Activated CD8-positive, alpha-beta T cell treated with anti-CD3 and anti-CD28 coated beads for 36 hours (primary cell): ENCODE measurements at regions not wholly inside any gene's neighbourhood (a gene's known extent, or its start where the extent isn't known, plus 50 kb on each side); places are given as distances from the start of the nearest gene placed in this dataset.

Experiments used
- ATAC-seq: fragments of 200-7000 bp; cut with Tn5 transposase; one replicate; pipeline ENCODE4 v1.10.0; 2021; ENCODE audit warnings: mild to moderate bottlenecking, moderate library complexity
- CTCF ChIA-PET: fragments of 350-600 bp; sonication (Branson Sonifier 250); formaldehyde crosslinking; loops from one replicate; lab custom pipeline; 2021; ENCODE audit warnings: antibody characterized with exemption; lab: Charles Lee
- POLR2A ChIA-PET: fragments of 350-600 bp; sonication (Branson Sonifier 250); formaldehyde crosslinking; loops from one replicate; lab custom pipeline; 2021; ENCODE audit warnings: antibody characterized with exemption; lab: Charles Lee
- DNase-seq: peaks from one replicate; pipeline ENCODE4 v3.0.0-alpha.2; 2020
- H3K27ac Mint-ChIP-seq: one replicate; pipeline ENCODE4 v1.8.0; 2021; ENCODE audit warnings: mild to moderate bottlenecking, mixed read lengths
- H3K27me3 Mint-ChIP-seq: one replicate; pipeline ENCODE4 v1.8.0; 2021; ENCODE audit warnings: mixed read lengths
- H3K36me3 Mint-ChIP-seq: one replicate; pipeline ENCODE4 v1.8.0; 2021; ENCODE audit warnings: low read depth, mixed read lengths
- H3K4me1 Mint-ChIP-seq: one replicate; pipeline ENCODE4 v1.8.0; 2021; ENCODE audit warnings: low read depth, mixed read lengths
- H3K4me3 Mint-ChIP-seq: one replicate; pipeline ENCODE4 v1.8.0; 2021; ENCODE audit warnings: mild to moderate bottlenecking, moderate library complexity, mixed read lengths
- H3K9me3 Mint-ChIP-seq: one replicate; pipeline ENCODE4 v1.8.0; 2021; ENCODE audit warnings: mixed read lengths
- intact Hi-C: fragments of 100-400 bp; cut with micrococcal nuclease; formaldehyde crosslinking; loops from one replicate; pipeline ENCODE4 v1.10.0; 2022
- TF ChIP-seq, protein P1 (sequence below): fragments of 200-600 bp; IDR thresholded peaks from one replicate; pipeline ENCODE4 v1.8.0; 2022; ENCODE audit warnings: antibody characterized with exemption, mild to moderate bottlenecking

GRCh38 chr7:41504214-41504980 lies 198.5 kb downstream of the INHBA start:
- CTCF ChIA-PET = no interaction called here
- POLR2A ChIA-PET = no interaction called here

GRCh38 chr7:41503438-41503837 lies 199.5 kb downstream of the INHBA start:
- POLR2A ChIA-PET = no interaction called here
- no peak overlapping the region for H3K27ac Mint-ChIP-seq
- ATAC-seq (no peak), DNase-seq (no peak)
- no peak overlapping the region for H3K4me3 Mint-ChIP-seq
- TF ChIP-seq, protein P1, sequence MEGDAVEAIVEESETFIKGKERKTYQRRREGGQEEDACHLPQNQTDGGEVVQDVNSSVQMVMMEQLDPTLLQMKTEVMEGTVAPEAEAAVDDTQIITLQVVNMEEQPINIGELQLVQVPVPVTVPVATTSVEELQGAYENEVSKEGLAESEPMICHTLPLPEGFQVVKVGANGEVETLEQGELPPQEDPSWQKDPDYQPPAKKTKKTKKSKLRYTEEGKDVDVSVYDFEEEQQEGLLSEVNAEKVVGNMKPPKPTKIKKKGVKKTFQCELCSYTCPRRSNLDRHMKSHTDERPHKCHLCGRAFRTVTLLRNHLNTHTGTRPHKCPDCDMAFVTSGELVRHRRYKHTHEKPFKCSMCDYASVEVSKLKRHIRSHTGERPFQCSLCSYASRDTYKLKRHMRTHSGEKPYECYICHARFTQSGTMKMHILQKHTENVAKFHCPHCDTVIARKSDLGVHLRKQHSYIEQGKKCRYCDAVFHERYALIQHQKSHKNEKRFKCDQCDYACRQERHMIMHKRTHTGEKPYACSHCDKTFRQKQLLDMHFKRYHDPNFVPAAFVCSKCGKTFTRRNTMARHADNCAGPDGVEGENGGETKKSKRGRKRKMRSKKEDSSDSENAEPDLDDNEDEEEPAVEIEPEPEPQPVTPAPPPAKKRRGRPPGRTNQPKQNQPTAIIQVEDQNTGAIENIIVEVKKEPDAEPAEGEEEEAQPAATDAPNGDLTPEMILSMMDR = no peak
- intact Hi-C loops = no loop called here
- H3K9me3 Mint-ChIP-seq = peaks cover 4% of the 10 kb centered on the region
- H3K36me3 Mint-ChIP-seq = no peaks in the 10 kb centered on the region
- H3K27me3 Mint-ChIP-seq = no peaks in the 10 kb centered on the region
- H3K4me1 Mint-ChIP-seq = no peaks in the 10 kb centered on the region
- CTCF ChIA-PET = no interaction called here

More at GRCh38 chr7:41504214-41504980, 198.5 kb downstream of the INHBA start:
- Mint-ChIP-seq H3K4me1 (no peaks in the 10 kb centered on the region), H3K9me3 (no peaks in the 10 kb centered on the region), H3K36me3 (no peaks in the 10 kb centered on the region), H3K27me3 (no peaks in the 10 kb centered on the region), H3K27ac (no peak overlapping the region), H3K4me3 (no peak overlapping the region)
- intact Hi-C loops = no loop called here
- no peak for DNase-seq
- TF ChIP-seq, protein P1 = no peak
- ATAC-seq = no peak

DNA sequence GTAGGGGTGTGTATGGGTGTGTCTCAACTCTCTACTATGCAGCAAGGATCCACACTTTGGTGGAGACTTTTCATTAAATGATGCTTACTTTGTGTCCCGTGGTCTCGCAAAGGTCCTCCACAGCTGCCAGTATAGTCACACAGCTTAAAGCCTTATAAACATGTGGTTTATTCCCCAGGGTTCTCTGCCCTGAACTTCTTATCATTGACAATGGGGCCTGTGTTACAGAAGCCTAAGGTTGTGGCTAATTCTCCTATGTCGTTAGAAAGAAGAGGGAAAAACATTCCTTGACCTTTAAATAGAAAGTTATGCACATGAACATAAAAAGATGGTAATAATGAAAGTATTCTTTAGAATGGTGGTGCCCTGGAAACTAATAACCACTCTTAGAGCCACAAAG lies 201.4 kb downstream of the INHBA start:
- DNase-seq = no peak
- intact Hi-C loops = no loop called here
- TF ChIP-seq, protein P1 = no peak
- H3K4me1 Mint-ChIP-seq = no peaks in the 10 kb centered on the region
- no peak overlapping the region for H3K4me3 Mint-ChIP-seq
- H3K27ac Mint-ChIP-seq = no peak overlapping the region
- no peak for ATAC-seq
- H3K27me3 Mint-ChIP-seq = no peaks in the 10 kb centered on the region
- peaks cover 4% of the 10 kb centered on the region for H3K9me3 Mint-ChIP-seq
- POLR2A ChIA-PET = no interaction called here
- H3K36me3 Mint-ChIP-seq = no peaks in the 10 kb centered on the region
- CTCF ChIA-PET = no interaction called here

- Mint-ChIP-seq H3K9me3 (peaks cover 4% of the 10 kb centered on the region), H3K36me3 (no peaks in the 10 kb centered on the region), H3K4me3 (no peak overlapping the region), H3K4me1 (no peaks in the 10 kb centered on the region), H3K27ac (no peak overlapping the region), H3K27me3 (no peaks in the 10 kb centered on the region)
- ChIA-PET CTCF (no interaction called here), POLR2A (no interaction called here)
- intact Hi-C loops = no loop called here
- TF ChIP-seq, protein P1 = no peak
- DNase-seq (no peak), ATAC-seq (no peak)
Observed at GRCh38 chr7:41501006-41501405, 201.9 kb downstream of the INHBA start.

- DNase-seq (no peak), ATAC-seq (no peak)
- H3K27me3 Mint-ChIP-seq = no peaks in the 10 kb centered on the region
- H3K4me1 Mint-ChIP-seq = no peaks in the 10 kb centered on the region
- no peaks in the 10 kb centered on the region for H3K9me3 Mint-ChIP-seq
- POLR2A ChIA-PET = no interaction called here
- H3K36me3 Mint-ChIP-seq = no peaks in the 10 kb centered on the region
- CTCF ChIA-PET = no interaction called here
- TF ChIP-seq, protein P1 = no peak
- no peak overlapping the region for H3K27ac Mint-ChIP-seq
- no peak overlapping the region for H3K4me3 Mint-ChIP-seq
- intact Hi-C loops = no loop called here
Observed at GRCh38 chr7:41492603-41493002, 210.3 kb downstream of the INHBA start.
